H1 (cell line): ENCODE measurements at regions not wholly inside any gene's neighbourhood (a gene's known extent, or its start where the extent isn't known, plus 50 kb on each side); places are given as distances from the start of the nearest gene placed in this dataset.

ENCODE experiments used
- CTCF ChIA-PET: fragments of 300-600 bp; sonication (Branson Sonifier 250); formaldehyde crosslinking; loops from one replicate; lab custom pipeline; 2021; ENCODE audit not compliant: partially characterized antibody; lab: Charles Lee
- POLR2A ChIA-PET: fragments of 300-600 bp; sonication (Branson Sonifier 250); formaldehyde crosslinking; loops from one replicate; lab custom pipeline; 2021; ENCODE audit warnings: inconsistent platforms; ENCODE audit not compliant: partially characterized antibody; lab: Charles Lee
- DNase-seq, 2 experiments: peaks; one replicate each; pipeline versions ENCODE4 v3.0.0 to v3.0.0-alpha.2; 2010 to 2022; ENCODE audit warnings: low spot score in 2 of 2, low read depth in 1 of 2, mixed read lengths in 1 of 2
- FAIRE-seq: peaks from 2 replicates; lab custom pipeline; 2011; peaks lifted over from hg19 to GRCh38; lab: Jason Lieb, UNC
- H2AFZ ChIP-seq: 2 replicates; pipeline ENCODE4 v1.8.1; 2012; ENCODE audit warnings: low read length, inconsistent platforms
- H2AK5ac ChIP-seq: 2 replicates; pipeline ENCODE4 v1.6.1; 2013; ENCODE audit warnings: low read depth, low read length
- H2BK120ac ChIP-seq: replicated peaks from 2 replicates; pipeline ENCODE3; 2013; ENCODE audit warnings: low read depth, low read length, inconsistent platforms
- H2BK12ac ChIP-seq: 2 replicates; pipeline ENCODE4 v1.6.1; 2013; ENCODE audit warnings: low read depth, low read length
- H2BK15ac ChIP-seq: 2 replicates; pipeline ENCODE4 v1.6.1; 2013; ENCODE audit warnings: low read length
- H2BK20ac ChIP-seq: 2 replicates; pipeline ENCODE4 v1.6.1; 2013; ENCODE audit warnings: low read length
- H2BK5ac ChIP-seq: 2 replicates; pipeline ENCODE4 v1.6.1; 2013; ENCODE audit warnings: low read depth, low read length
- H3K14ac ChIP-seq: 2 replicates; pipeline ENCODE4 v1.6.1; 2013; ENCODE audit warnings: inconsistent platforms; ENCODE audit not compliant: insufficient read length
- H3K18ac ChIP-seq: 2 replicates; pipeline ENCODE4 v1.6.1; 2013; ENCODE audit warnings: low read length; ENCODE audit errors: extremely low read depth
- H3K23ac ChIP-seq: 2 replicates; pipeline ENCODE4 v1.6.1; 2013; ENCODE audit warnings: inconsistent platforms; ENCODE audit not compliant: insufficient read length
- H3K23me2 ChIP-seq: 2 replicates; pipeline ENCODE4 v1.6.1; 2013; ENCODE audit warnings: low read depth, low read length
- H3K27ac ChIP-seq: 2 replicates; pipeline ENCODE4 v1.6.1; 2011; ENCODE audit warnings: low read depth, low read length, inconsistent platforms
- H3K27me3 ChIP-seq, 4 experiments: replicated peaks in 1 of 4; 1 replicate in 1 of 4; 2 replicates in 3 of 4; pipeline versions ENCODE4 v1.6.1 to v1.8.1; 2011 to 2013; ENCODE audit warnings: low read length in 3 of 4, mild to moderate bottlenecking in 3 of 4, inconsistent platforms in 2 of 4, mixed read lengths in 2 of 4, moderate library complexity in 1 of 4; ENCODE audit not compliant: control insufficient read depth in 3 of 4, insufficient read depth in 3 of 4; ENCODE audit errors: extremely low read depth in 1 of 4
- H3K36me3 ChIP-seq, 4 experiments: 2 replicates each; pipeline versions ENCODE4 v1.6.1 to v1.8.1; 2011 to 2013; ENCODE audit warnings: mild to moderate bottlenecking in 4 of 4, low read length in 3 of 4, moderate library complexity in 2 of 4, control low read depth in 1 of 4, inconsistent platforms in 1 of 4; ENCODE audit not compliant: insufficient read depth in 4 of 4, control insufficient read depth in 2 of 4
- H3K4ac ChIP-seq: replicated peaks from 2 replicates; pipeline ENCODE3; 2013; ENCODE audit warnings: low read length, low read depth, mixed read lengths, inconsistent platforms; ENCODE audit not compliant: insufficient read length
- H3K4me1 ChIP-seq, 4 experiments: replicated peaks in 1 of 4; 1 replicate in 1 of 4; 2 replicates in 3 of 4; pipeline versions ENCODE4 v1.6.1 to v1.8.1; 2011 to 2013; ENCODE audit warnings: low read length in 3 of 4, inconsistent platforms in 2 of 4, mixed read lengths in 1 of 4; ENCODE audit not compliant: insufficient read depth in 4 of 4, control insufficient read depth in 3 of 4
- H3K4me2 ChIP-seq, 2 experiments: 2 replicates each; pipeline versions ENCODE4 v1.6.1 to v1.8.1; 2011 to 2013; ENCODE audit warnings: low read depth in 2 of 2, low read length in 2 of 2, control low read depth in 1 of 2, inconsistent platforms in 1 of 2, mild to moderate bottlenecking in 1 of 2; ENCODE audit not compliant: insufficient read depth in 1 of 2
- H3K4me3 ChIP-seq, 4 experiments: fragments of 200-600, 300-600 bp in 1 of 4; sonication (generic), shearing (Covaris generic), sonication (Bioruptor Twin) in 1 of 4; 2 replicates each; pipeline versions ENCODE4 v1.5.1 to v1.8.1; 2011 to 2016; ENCODE audit warnings: low read length in 4 of 4, low read depth in 3 of 4, control low read depth in 2 of 4, inconsistent platforms in 2 of 4, mild to moderate bottlenecking in 2 of 4, mixed read lengths in 1 of 4, moderate library complexity in 1 of 4; ENCODE audit not compliant: insufficient read depth in 2 of 4; ENCODE audit errors: extremely low read depth in 1 of 4
- H3K56ac ChIP-seq: replicated peaks from 2 replicates; pipeline ENCODE3; 2013; ENCODE audit warnings: low read depth, mild to moderate bottlenecking, mixed read lengths, low read length, inconsistent platforms; ENCODE audit not compliant: insufficient read length
- H3K79me1 ChIP-seq: 2 replicates; pipeline ENCODE4 v1.6.1; 2013; ENCODE audit warnings: low read depth, low read length, control low read depth
- H3K79me2 ChIP-seq, 2 experiments: 2 replicates each; pipeline versions ENCODE4 v1.6.1 to v1.8.1; 2012 to 2013; ENCODE audit warnings: low read length in 2 of 2, mild to moderate bottlenecking in 2 of 2, inconsistent platforms in 1 of 2; ENCODE audit not compliant: insufficient read depth in 2 of 2, control insufficient read depth in 1 of 2
- H3K9ac ChIP-seq, 4 experiments: replicated peaks in 1 of 4; 1 replicate in 1 of 4; 2 replicates in 3 of 4; pipeline versions ENCODE4 v1.6.1 to v1.8.1; 2011 to 2013; ENCODE audit warnings: low read depth in 3 of 4, low read length in 3 of 4, control low read depth in 2 of 4, mild to moderate bottlenecking in 2 of 4, moderate library complexity in 2 of 4, inconsistent platforms in 1 of 4; ENCODE audit errors: extremely low read depth in 1 of 4
- H3K9me3 ChIP-seq, 2 experiments: 2 replicates each; pipeline versions ENCODE4 v1.6.1 to v1.8.1; 2012 to 2013; ENCODE audit warnings: mild to moderate bottlenecking in 2 of 2, moderate library complexity in 2 of 2, control low read depth in 1 of 2, inconsistent platforms in 1 of 2, low read depth in 1 of 2, low read length in 1 of 2, mixed read lengths in 1 of 2; ENCODE audit not compliant: insufficient read depth in 2 of 2
- H4K20me1 ChIP-seq, 2 experiments: replicated peaks in 1 of 2; 2 replicates each; pipeline versions ENCODE3 to v1.8.1; 2011 to 2013; ENCODE audit warnings: inconsistent platforms in 2 of 2, low read length in 2 of 2, mild to moderate bottlenecking in 1 of 2; ENCODE audit not compliant: insufficient read depth in 2 of 2, control insufficient read depth in 1 of 2
- H4K5ac ChIP-seq: 2 replicates; pipeline ENCODE4 v1.6.1; 2013; ENCODE audit warnings: low read length, low read depth, mixed read lengths, inconsistent platforms; ENCODE audit not compliant: insufficient read length
- H4K8ac ChIP-seq: 2 replicates; pipeline ENCODE4 v1.8.0; 2013; ENCODE audit warnings: mild to moderate bottlenecking, moderate library complexity, low read length, inconsistent platforms; ENCODE audit not compliant: insufficient read depth; ENCODE audit errors: extremely low read depth
- H4K91ac ChIP-seq: replicated peaks from 2 replicates; pipeline ENCODE3; 2013; ENCODE audit warnings: low read length, mixed read lengths, inconsistent platforms; ENCODE audit not compliant: insufficient read length
- ASH2L ChIP-seq: fragments of 200-600, 300-600 bp; sonication (generic); IDR thresholded peaks from one replicate; pipeline ENCODE4 v1.7.1; 2017; ENCODE audit warnings: low read length
- ATF3 ChIP-seq: IDR thresholded peaks from 2 replicates; pipeline ENCODE4 v1.6.1; 2011; ENCODE audit warnings: low read depth, mild to moderate bottlenecking, low read length; ENCODE audit not compliant: insufficient read depth
- CTCF ChIP-seq, 3 experiments: IDR thresholded peaks; 1 replicate in 2 of 3; 2 replicates in 1 of 3; pipeline versions ENCODE4 v1.5.1 to v1.6.1; 2011; ENCODE audit warnings: low read length in 3 of 3, mild to moderate bottlenecking in 3 of 3, inconsistent platforms in 2 of 3, low read depth in 1 of 3, moderate library complexity in 1 of 3; ENCODE audit not compliant: insufficient read depth in 1 of 3; ENCODE audit errors: control extremely low read depth in 1 of 3
- EP300 ChIP-seq, 2 experiments: IDR thresholded peaks; 1 replicate in 1 of 2; 2 replicates in 1 of 2; pipeline ENCODE4 v1.6.1; 2011 to 2012; ENCODE audit warnings: low read depth in 2 of 2, low read length in 2 of 2, mild to moderate bottlenecking in 2 of 2, borderline replicate concordance in 1 of 2, inconsistent platforms in 1 of 2, moderate library complexity in 1 of 2
- GTF2F1 ChIP-seq: IDR thresholded peaks from 2 replicates; pipeline ENCODE4 v1.6.1; 2012; ENCODE audit warnings: low read depth, low read length, improper control_type of control experiment, borderline replicate concordance
- SIRT6 ChIP-seq: IDR thresholded peaks from one replicate; pipeline ENCODE4 v1.7.1; 2012; ENCODE audit warnings: low read length, inconsistent platforms
- SP2 ChIP-seq: IDR thresholded peaks from 2 replicates; pipeline ENCODE4 v1.6.1; 2012; ENCODE audit warnings: mild to moderate bottlenecking, low read length, inconsistent platforms
- USF2 ChIP-seq: IDR thresholded peaks from 2 replicates; pipeline ENCODE4 v1.6.1; 2011; ENCODE audit warnings: low read length, improper control_type of control experiment
- YY1 ChIP-seq: IDR thresholded peaks from 2 replicates; pipeline ENCODE4 v1.6.1; 2011; ENCODE audit warnings: low read depth, mild to moderate bottlenecking, low read length
- WGBS, 2 experiments: shearing (Covaris generic) in 1 of 2; methylation state at CpG; one replicate each; pipeline versions ENCODE4 v1.1.6 to v1.1.7; 2013 to 2015; ENCODE audit warnings: low lambda C conversion rate in 2 of 2, mixed read lengths in 2 of 2, inconsistent platforms in 1 of 2, low coverage in 1 of 2, missing lambda C conversion rate in 1 of 2; ENCODE audit not compliant: insufficient replicate concordance in 2 of 2, insufficient coverage in 1 of 2, insufficient read length in 1 of 2; ENCODE audit errors: extremely low coverage in 1 of 2, missing lambda C conversion rate in 1 of 2; 5-methylcytosine and 5-hydroxymethylcytosine counted together

- 94% methylated on average over 3 of the region's 3 CpGs; no CpG with 5 or more reads in 1 of the 2 experiments for WGBS, 2 experiments
- H4K91ac ChIP-seq: no peak overlapping the region
- no peak overlapping the region for H3K14ac ChIP-seq
- no peak overlapping the region for H3K9ac ChIP-seq
- ChIA-PET CTCF (interaction anchor here (0.6 to 1.3 kb wide), 5 partner anchors 9 to 651 kb away, joined by 3 to 6 read pairs (median 3); no protein-coding TSS in a partner anchor), POLR2A (no interaction called here)
- H2BK15ac ChIP-seq: no peak overlapping the region
- no peak overlapping the region for H2BK20ac ChIP-seq
- no peak overlapping the region for H3K4ac ChIP-seq
- no peaks in the 10 kb centered on the region for H3K4me1 ChIP-seq
- H4K5ac ChIP-seq: no peak overlapping the region
- no peak overlapping the region for H3K56ac ChIP-seq
- no peaks in the 10 kb centered on the region for H3K27me3 ChIP-seq
- no peak for DNase-seq
- no peak overlapping the region for H2AK5ac ChIP-seq
- no peak for FAIRE-seq
- no peak overlapping the region for H3K4me2 ChIP-seq
- no peak overlapping the region for H3K23ac ChIP-seq
- H4K20me1 ChIP-seq: no peaks in the 10 kb centered on the region
- no peaks in the 10 kb centered on the region for H3K79me2 ChIP-seq
- no peaks in the 10 kb centered on the region for H3K36me3 ChIP-seq
- H3K9me3 ChIP-seq: no peaks in the 10 kb centered on the region; a peak in 1 of 4 replicates
- H3K23me2 ChIP-seq: no peaks in the 10 kb centered on the region
- no peak overlapping the region for H2BK5ac ChIP-seq
- no peak overlapping the region for H2BK12ac ChIP-seq
- H3K79me1 ChIP-seq: no peaks in the 10 kb centered on the region
- no peak overlapping the region for H4K8ac ChIP-seq
- H3K4me3 ChIP-seq: no peak overlapping the region
- no peak overlapping the region for H2BK120ac ChIP-seq
- peak overlapping the region; percentile 84; the same call in 1 of the 2 replicates for H2AFZ ChIP-seq
- H3K18ac ChIP-seq: no peak overlapping the region
- H3K27ac ChIP-seq: no peak overlapping the region
- TF ChIP-seq YY1 (no peak), USF2 (no peak), SIRT6 (no peak), EP300 (IDR thresholded peaks at IDR 0.05; ENCODE audit: borderline replicate concordance in 1 of 2, low read depth in 2 of 2, low read length in 2 of 2) (no peak), SP2 (no peak), CTCF (IDR thresholded peaks at IDR 0.05; ENCODE audit: control extremely low read depth in 1 of 3, insufficient read depth in 1 of 3, low read depth in 1 of 3, low read length in 3 of 3) (no peak), GTF2F1 (no peak), ATF3 (no peak), ASH2L (no peak)
These were observed 489.0 kb downstream of the GATA3 start for GRCh38 chr10:8543361-8544056.
